Smooth muscle cell (in vitro differentiated cells): ENCODE measurements at regions not wholly inside any gene's neighbourhood (a gene's known extent, or its start where the extent isn't known, plus 50 kb on each side); places are given as distances from the start of the nearest gene placed in this dataset.

ENCODE experiments used
- DNase-seq: peaks from one replicate; lab custom pipeline; 2025; ENCODE audit not compliant: unreplicated experiment; lab: John Stamatoyannopoulos, UW
- H2AFZ ChIP-seq: fragments of 200-600 bp; sonication (generic); 2 replicates; pipeline ENCODE4 v1.6.0; 2016; ENCODE audit warnings: antibody characterized with exemption, low read depth, mild to moderate bottlenecking
- H3F3A ChIP-seq: fragments of 200-600 bp; sonication (generic); 2 replicates; pipeline ENCODE4 v1.6.0; 2017; ENCODE audit warnings: antibody characterized with exemption, low read depth
- H3K27ac ChIP-seq: fragments of 200-600 bp; sonication (generic); 2 replicates; pipeline ENCODE4 v1.5.1; 2016; ENCODE audit warnings: low read depth, mild to moderate bottlenecking
- H3K27me3 ChIP-seq: fragments of 200-600 bp; sonication (generic); 2 replicates; pipeline ENCODE4 v1.6.1; 2016; ENCODE audit warnings: low read depth, mild to moderate bottlenecking
- H3K36me3 ChIP-seq: fragments of 200-600 bp; sonication (generic); 2 replicates; pipeline ENCODE4 v1.5.1; 2016; ENCODE audit warnings: low read depth
- H3K4me1 ChIP-seq: fragments of 200-600 bp; sonication (generic); 2 replicates; pipeline ENCODE4 v1.5.1; 2016; ENCODE audit warnings: low read depth
- H3K4me2 ChIP-seq: fragments of 200-600 bp; sonication (generic); 2 replicates; pipeline ENCODE4 v1.6.0; 2016; ENCODE audit warnings: mild to moderate bottlenecking
- H3K4me3 ChIP-seq: fragments of 200-600 bp; sonication (generic); 2 replicates; pipeline ENCODE4 v1.5.1; 2016; ENCODE audit warnings: mild to moderate bottlenecking
- H3K79me2 ChIP-seq: fragments of 200-600 bp; sonication (generic); 2 replicates; pipeline ENCODE4 v1.6.0; 2016; ENCODE audit warnings: low read depth, mild to moderate bottlenecking
- H3K9ac ChIP-seq: fragments of 200-600 bp; sonication (generic); 2 replicates; pipeline ENCODE4 v1.6.0; 2016; ENCODE audit warnings: low read depth
- H3K9me3 ChIP-seq: fragments of 200-600 bp; sonication (generic); replicated peaks from 2 replicates; pipeline ENCODE4 v1.5.1; 2016; ENCODE audit warnings: low read depth
- H4K20me1 ChIP-seq: fragments of 200-600 bp; sonication (generic); 2 replicates; pipeline ENCODE4 v1.6.0; 2016; ENCODE audit warnings: low read depth
- WGBS: methylation state at CpG from one replicate; pipeline ENCODE4 v1.1.7; 2016; ENCODE audit warnings: low lambda C conversion rate; 5-methylcytosine and 5-hydroxymethylcytosine counted together
- TF ChIP-seq, protein P1 (sequence below): fragments of 200-600 bp; sonication (generic); IDR thresholded peaks from 2 replicates; pipeline ENCODE4 v1.5.1; 2017; ENCODE audit warnings: borderline replicate concordance, mild to moderate bottlenecking, antibody characterized with exemption; ENCODE audit not compliant: insufficient read depth, poor library complexity, severe bottlenecking

DNA sequence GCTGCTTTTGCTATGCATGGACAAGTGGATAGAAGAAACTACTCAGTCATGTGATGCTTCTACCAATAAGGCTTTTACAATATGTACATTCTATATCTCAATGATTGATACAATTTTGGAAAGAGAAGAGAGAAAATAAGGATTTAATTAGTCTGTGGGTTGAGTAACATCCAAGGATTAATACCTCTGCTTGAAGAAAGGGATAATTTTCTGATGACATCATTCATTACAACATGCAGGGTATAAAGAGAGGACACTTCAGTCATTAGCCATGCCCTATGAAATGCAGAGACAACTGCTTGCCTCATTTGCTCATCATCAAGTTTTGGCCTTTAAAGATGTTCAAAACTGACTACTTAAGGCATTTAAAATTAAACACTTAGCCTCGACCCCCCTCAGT, 237.3 kb downstream of the AHR start:
- peak overlapping the region; percentile 7 for H2AFZ ChIP-seq
- DNase-seq, result no peak
- peak overlapping the region; percentile 62 for H3K27ac ChIP-seq
- H3K4me3 ChIP-seq, result no peak overlapping the region
- peaks cover 15% of the 10 kb centered on the region for H3F3A ChIP-seq
- H3K9me3 ChIP-seq, result no peaks in the 10 kb centered on the region
- no peaks in the 10 kb centered on the region for H4K20me1 ChIP-seq
- H3K4me1 ChIP-seq, result no peaks in the 10 kb centered on the region
- no peaks in the 10 kb centered on the region for H3K79me2 ChIP-seq
- 43% methylated on average over 1 of the region's 1 CpG for WGBS
- H3K9ac ChIP-seq, result no peak overlapping the region
- no peaks in the 10 kb centered on the region for H3K36me3 ChIP-seq
- no peaks in the 10 kb centered on the region for H3K27me3 ChIP-seq
- TF ChIP-seq, protein P1, sequence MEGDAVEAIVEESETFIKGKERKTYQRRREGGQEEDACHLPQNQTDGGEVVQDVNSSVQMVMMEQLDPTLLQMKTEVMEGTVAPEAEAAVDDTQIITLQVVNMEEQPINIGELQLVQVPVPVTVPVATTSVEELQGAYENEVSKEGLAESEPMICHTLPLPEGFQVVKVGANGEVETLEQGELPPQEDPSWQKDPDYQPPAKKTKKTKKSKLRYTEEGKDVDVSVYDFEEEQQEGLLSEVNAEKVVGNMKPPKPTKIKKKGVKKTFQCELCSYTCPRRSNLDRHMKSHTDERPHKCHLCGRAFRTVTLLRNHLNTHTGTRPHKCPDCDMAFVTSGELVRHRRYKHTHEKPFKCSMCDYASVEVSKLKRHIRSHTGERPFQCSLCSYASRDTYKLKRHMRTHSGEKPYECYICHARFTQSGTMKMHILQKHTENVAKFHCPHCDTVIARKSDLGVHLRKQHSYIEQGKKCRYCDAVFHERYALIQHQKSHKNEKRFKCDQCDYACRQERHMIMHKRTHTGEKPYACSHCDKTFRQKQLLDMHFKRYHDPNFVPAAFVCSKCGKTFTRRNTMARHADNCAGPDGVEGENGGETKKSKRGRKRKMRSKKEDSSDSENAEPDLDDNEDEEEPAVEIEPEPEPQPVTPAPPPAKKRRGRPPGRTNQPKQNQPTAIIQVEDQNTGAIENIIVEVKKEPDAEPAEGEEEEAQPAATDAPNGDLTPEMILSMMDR, result no peak
- H3K4me2 ChIP-seq, result no peak overlapping the region

DNA sequence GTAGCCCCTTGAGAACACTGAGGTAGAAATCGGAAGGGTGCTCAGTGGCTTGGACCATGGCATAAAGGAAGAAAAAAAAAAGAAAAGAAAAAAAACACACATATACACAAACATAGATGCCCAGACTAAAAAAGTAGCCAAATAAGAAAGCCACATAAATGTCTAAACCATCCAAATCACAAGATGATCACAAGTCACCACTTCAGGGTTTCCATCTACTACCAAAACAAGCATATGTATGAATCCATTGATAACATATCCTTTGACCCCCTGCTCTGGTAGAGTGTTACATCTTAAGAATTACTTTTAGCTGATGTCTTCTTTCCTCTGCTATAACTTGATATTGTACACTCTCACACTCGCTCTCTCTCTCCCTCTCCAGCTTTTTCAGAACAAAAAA, 245.9 kb downstream of the AHR start:
- 100% methylated on average over 2 of the region's 2 CpGs for WGBS
- Histone ChIP-seq H3K4me2 (no peak overlapping the region), H3F3A (no peaks in the 10 kb centered on the region), H3K9ac (no peak overlapping the region), H3K4me3 (no peak overlapping the region), H3K4me1 (no peaks in the 10 kb centered on the region), H3K27me3 (no peaks in the 10 kb centered on the region), H3K27ac (peak overlapping the region; percentile 58), H3K79me2 (no peaks in the 10 kb centered on the region), H3K36me3 (no peaks in the 10 kb centered on the region), H3K9me3 (no peaks in the 10 kb centered on the region), H2AFZ (peak overlapping the region; percentile 10), H4K20me1 (no peaks in the 10 kb centered on the region)
- DNase-seq, result no peak
- TF ChIP-seq, protein P1, result no peak

DNA sequence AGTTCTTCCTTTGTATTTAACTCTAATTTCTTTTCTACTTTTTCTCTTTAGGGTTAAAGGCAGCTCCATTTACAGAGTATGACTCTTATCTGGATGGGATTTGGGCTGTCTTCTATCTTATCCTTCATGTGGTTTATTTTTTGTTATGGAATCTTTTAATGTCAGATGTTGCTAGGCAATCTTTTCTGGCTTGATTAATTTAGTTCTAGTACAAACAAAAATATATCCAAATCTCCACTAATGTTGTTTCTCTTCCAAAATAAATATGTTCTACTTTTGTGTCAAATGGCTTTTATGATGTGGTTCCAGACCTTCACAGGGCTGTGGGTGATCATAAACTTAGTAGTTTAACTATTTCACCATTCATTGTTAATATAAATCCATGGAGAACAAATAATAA, 246.9 kb downstream of the AHR start:
- H3K9ac ChIP-seq, result peak overlapping the region; percentile 30
- H2AFZ ChIP-seq, result peak overlapping the region; percentile 12
- peak overlapping the region; percentile 57 for H3K4me2 ChIP-seq
- H3K36me3 ChIP-seq, result no peaks in the 10 kb centered on the region
- H3K9me3 ChIP-seq, result no peaks in the 10 kb centered on the region
- TF ChIP-seq, protein P1, result no peak
- DNase-seq, result no peak
- H3K4me3 ChIP-seq, result no peak overlapping the region
- H3K4me1 ChIP-seq, result no peaks in the 10 kb centered on the region
- peak overlapping the region; percentile 58 for H3K27ac ChIP-seq
- no peaks in the 10 kb centered on the region for H3K27me3 ChIP-seq
- H4K20me1 ChIP-seq, result no peaks in the 10 kb centered on the region
- H3F3A ChIP-seq, result no peaks in the 10 kb centered on the region
- no peaks in the 10 kb centered on the region for H3K79me2 ChIP-seq

DNA sequence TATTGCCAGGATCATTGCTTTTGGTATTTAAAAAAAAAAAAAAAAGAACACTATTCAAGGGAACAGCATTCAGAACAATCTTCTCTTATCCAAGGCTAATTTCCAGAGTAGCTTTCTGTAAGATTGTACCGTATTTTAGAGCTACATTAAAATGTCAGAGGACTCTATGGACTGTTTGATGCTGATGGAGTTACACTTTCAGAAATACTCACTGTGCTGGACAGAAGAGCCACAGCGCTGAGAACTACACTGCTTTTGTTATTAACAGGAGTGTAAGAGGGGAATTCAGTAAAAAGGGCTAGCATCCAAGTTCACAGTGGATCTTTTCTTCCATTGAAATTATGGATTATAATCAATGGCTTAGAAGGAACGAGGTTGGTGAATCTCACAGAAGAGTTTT, 247.7 kb downstream of the AHR start:
- Histone ChIP-seq H2AFZ (peak overlapping the region; percentile 40), H3K27me3 (no peaks in the 10 kb centered on the region), H3F3A (no peaks in the 10 kb centered on the region), H3K4me2 (peak overlapping the region; percentile 57), H3K79me2 (no peaks in the 10 kb centered on the region), H3K4me1 (no peaks in the 10 kb centered on the region), H3K9ac (no peak overlapping the region), H3K36me3 (no peaks in the 10 kb centered on the region), H3K9me3 (no peaks in the 10 kb centered on the region), H4K20me1 (no peaks in the 10 kb centered on the region), H3K4me3 (no peak overlapping the region), H3K27ac (peak overlapping the region; percentile 58)
- no peak for DNase-seq
- TF ChIP-seq, protein P1, result no peak
- WGBS, result 57% methylated on average over 3 of the region's 3 CpGs
